Stimulated activated effector memory CD8-positive, alpha-beta T cell treated with anti-CD3 and anti-CD28 coated beads, Interleukin-12 subunit alpha, Interleukin-12 subunit beta, amount 100 ng/mL, for 72 hours (primary cell): ENCODE measurements at regions not wholly inside any gene's neighbourhood (a gene's known extent, or its start where the extent isn't known, plus 50 kb on each side); places are given as distances from the start of the nearest gene placed in this dataset.

Experiments
- ATAC-seq: fragments of 150-1000 bp; cut with Tn5 transposase; 2 replicates; pipeline ENCODE4 v1.10.0; 2021
- DNase-seq, 2 donors: peaks; one replicate each; pipeline ENCODE4 v3.0.0; 2021 to 2022; ENCODE audit warnings: low spot score in 2 of 2
- H3K27ac Mint-ChIP-seq: one replicate; pipeline ENCODE4 v1.8.0; 2022; ENCODE audit warnings: mild to moderate bottlenecking, mixed read lengths
- H3K36me3 Mint-ChIP-seq: one replicate; pipeline ENCODE4 v1.8.0; 2022; ENCODE audit warnings: mild to moderate bottlenecking, mixed read lengths
- H3K4me1 Mint-ChIP-seq: one replicate; pipeline ENCODE4 v1.8.0; 2022; ENCODE audit warnings: mixed read lengths
- H3K4me3 Mint-ChIP-seq: one replicate; pipeline ENCODE4 v1.8.0; 2022; ENCODE audit warnings: mild to moderate bottlenecking, mixed read lengths
- H3K9me3 Mint-ChIP-seq: one replicate; pipeline ENCODE4 v1.8.0; 2022; ENCODE audit warnings: mixed read lengths

- ATAC-seq: no peak
- Mint-ChIP-seq H3K9me3 (peaks cover 3% of the 10 kb centered on the region), H3K4me3 (no peak overlapping the region), H3K4me1 (no peaks in the 10 kb centered on the region), H3K27ac (no peak overlapping the region), H3K36me3 (no peaks in the 10 kb centered on the region)
- DNase-seq: no peak
These were observed 115.2 kb upstream of the ITGA4 start for GRCh38 chr2:181341855-181342600.

GRCh38 chr2:181348107-181348837 lies 108.9 kb upstream of the ITGA4 start:
- Mint-ChIP-seq H3K27ac (no peak overlapping the region), H3K36me3 (no peaks in the 10 kb centered on the region), H3K9me3 (no peaks in the 10 kb centered on the region), H3K4me3 (no peak overlapping the region), H3K4me1 (peaks cover 14% of the 10 kb centered on the region)
- ATAC-seq (peak; percentile 70), DNase-seq (no peak)

- no peak overlapping the region for H3K27ac Mint-ChIP-seq
- ATAC-seq (no peak), DNase-seq (no peak)
- no peak overlapping the region for H3K4me3 Mint-ChIP-seq
- no peaks in the 10 kb centered on the region for H3K36me3 Mint-ChIP-seq
- H3K4me1 Mint-ChIP-seq: peaks cover 20% of the 10 kb centered on the region
- no peaks in the 10 kb centered on the region for H3K9me3 Mint-ChIP-seq
These were observed 105.0 kb upstream of the ITGA4 start for GRCh38 chr2:181352158-181352557.

- Mint-ChIP-seq H3K4me1 (peaks cover 6% of the 10 kb centered on the region), H3K36me3 (no peaks in the 10 kb centered on the region), H3K4me3 (no peak overlapping the region), H3K27ac (no peak overlapping the region), H3K9me3 (no peaks in the 10 kb centered on the region)
- DNase-seq: no peak
- ATAC-seq: peak; percentile 44
These were observed 102.6 kb upstream of the ITGA4 start for GRCh38 chr2:181354626-181355025.

- no peaks in the 10 kb centered on the region for H3K36me3 Mint-ChIP-seq
- no peak overlapping the region for H3K4me3 Mint-ChIP-seq
- no peak overlapping the region for H3K27ac Mint-ChIP-seq
- ATAC-seq (no peak), DNase-seq (no peak)
- no peaks in the 10 kb centered on the region for H3K9me3 Mint-ChIP-seq
- H3K4me1 Mint-ChIP-seq: peaks cover 6% of the 10 kb centered on the region
These were observed 100.6 kb upstream of the ITGA4 start for GRCh38 chr2:181356526-181357130.

GRCh38 chr2:181357979-181358378 lies 99.2 kb upstream of the ITGA4 start:
- Mint-ChIP-seq H3K27ac (no peak overlapping the region), H3K4me3 (no peak overlapping the region), H3K9me3 (no peaks in the 10 kb centered on the region), H3K4me1 (peaks cover 6% of the 10 kb centered on the region), H3K36me3 (no peaks in the 10 kb centered on the region)
- peak; percentile 57 for ATAC-seq
- DNase-seq: no peak

GRCh38 chr2:181362561-181362960 lies 94.6 kb upstream of the ITGA4 start:
- no peak for DNase-seq
- H3K9me3 Mint-ChIP-seq: no peaks in the 10 kb centered on the region
- no peak overlapping the region for H3K27ac Mint-ChIP-seq
- no peaks in the 10 kb centered on the region for H3K4me1 Mint-ChIP-seq
- no peak overlapping the region for H3K4me3 Mint-ChIP-seq
- H3K36me3 Mint-ChIP-seq: no peaks in the 10 kb centered on the region
- ATAC-seq: no peak

- Mint-ChIP-seq H3K27ac (peak overlapping the region; percentile 33), H3K9me3 (no peaks in the 10 kb centered on the region), H3K36me3 (no peaks in the 10 kb centered on the region), H3K4me1 (no peaks in the 10 kb centered on the region), H3K4me3 (no peak overlapping the region)
- no peak for DNase-seq
- ATAC-seq: no peak
These were observed 94.0 kb upstream of the ITGA4 start for GRCh38 chr2:181363164-181363563.

GRCh38 chr2:181364492-181365170 lies 92.6 kb upstream of the ITGA4 start:
- Mint-ChIP-seq H3K4me3 (no peak overlapping the region), H3K9me3 (no peaks in the 10 kb centered on the region), H3K27ac (no peak overlapping the region), H3K4me1 (no peaks in the 10 kb centered on the region), H3K36me3 (no peaks in the 10 kb centered on the region)
- no peak for DNase-seq
- no peak for ATAC-seq

- no peak overlapping the region for H3K27ac Mint-ChIP-seq
- peaks cover 9% of the 10 kb centered on the region for H3K4me1 Mint-ChIP-seq
- no peaks in the 10 kb centered on the region for H3K9me3 Mint-ChIP-seq
- H3K4me3 Mint-ChIP-seq: no peak overlapping the region
- DNase-seq: no peak
- H3K36me3 Mint-ChIP-seq: no peaks in the 10 kb centered on the region
- no peak for ATAC-seq
These were observed 90.5 kb upstream of the ITGA4 start for GRCh38 chr2:181366675-181367175.

GRCh38 chr2:181367411-181367810 lies 89.8 kb upstream of the ITGA4 start:
- no peaks in the 10 kb centered on the region for H3K36me3 Mint-ChIP-seq

GRCh38 chr2:181367906-181368435 lies 89.2 kb upstream of the ITGA4 start:
- peaks cover 20% of the 10 kb centered on the region for H3K4me1 Mint-ChIP-seq
- H3K9me3 Mint-ChIP-seq: no peaks in the 10 kb centered on the region
- DNase-seq: no peak
- H3K36me3 Mint-ChIP-seq: no peaks in the 10 kb centered on the region
- H3K27ac Mint-ChIP-seq: no peak overlapping the region
- no peak overlapping the region for H3K4me3 Mint-ChIP-seq
- no peak for ATAC-seq

More at GRCh38 chr2:181367411-181367810, 89.8 kb upstream of the ITGA4 start:
- DNase-seq: no peak
- no peak for ATAC-seq
- Mint-ChIP-seq H3K4me3 (no peak overlapping the region), H3K27ac (no peak overlapping the region), H3K9me3 (no peaks in the 10 kb centered on the region), H3K4me1 (peaks cover 14% of the 10 kb centered on the region)

GRCh38 chr2:181370126-181370525 lies 87.1 kb upstream of the ITGA4 start:
- Mint-ChIP-seq H3K27ac (no peak overlapping the region), H3K4me1 (peaks cover 24% of the 10 kb centered on the region), H3K36me3 (no peaks in the 10 kb centered on the region), H3K4me3 (no peak overlapping the region), H3K9me3 (no peaks in the 10 kb centered on the region)
- no peak for ATAC-seq
- no peak for DNase-seq

GRCh38 chr2:181371195-181371594 lies 86.0 kb upstream of the ITGA4 start:
- H3K27ac Mint-ChIP-seq: peak overlapping the region; percentile 75

More at GRCh38 chr2:181371195-181371594, 86.0 kb upstream of the ITGA4 start:
- no peak for DNase-seq
- no peak for ATAC-seq
- Mint-ChIP-seq H3K36me3 (no peaks in the 10 kb centered on the region), H3K4me3 (no peak overlapping the region), H3K9me3 (no peaks in the 10 kb centered on the region), H3K4me1 (peaks cover 26% of the 10 kb centered on the region)
